PFSK-1 (cell line): ENCODE measurements at regions not wholly inside any gene's neighbourhood (a gene's known extent, or its start where the extent isn't known, plus 50 kb on each side); places are given as distances from the start of the nearest gene placed in this dataset.

Experiments used
- POLR2AphosphoS5 ChIP-seq: IDR thresholded peaks from 2 replicates; pipeline ENCODE4 v1.6.1; 2012; ENCODE audit warnings: low read depth, mild to moderate bottlenecking, control low read depth, low read length, moderate library complexity
- REST ChIP-seq, 2 experiments: IDR thresholded peaks; 2 replicates each; pipeline versions ENCODE4 v1.6.1 to v1.8.0; 2011 to 2012; ENCODE audit warnings: low read depth in 2 of 2, low read length in 2 of 2, control low read depth in 1 of 2, inconsistent platforms in 1 of 2, mild to moderate bottlenecking in 1 of 2, moderate library complexity in 1 of 2; ENCODE audit not compliant: insufficient read depth in 1 of 2
- TAF1 ChIP-seq: IDR thresholded peaks from 2 replicates; pipeline ENCODE4 v1.6.1; 2012; ENCODE audit warnings: low read length, control low read depth, borderline replicate concordance; ENCODE audit not compliant: insufficient read depth

- TF ChIP-seq POLR2AphosphoS5: no peak
- no peak for TF ChIP-seq TAF1
- TF ChIP-seq REST (IDR thresholded peaks at IDR 0.05; ENCODE audit: insufficient read depth in 1 of 2, low read depth in 2 of 2, low read length in 2 of 2): no peak
These were observed 65.9 kb upstream of the LINC01488 start for GRCh38 chr11:69415411-69416142.
